DMS53 (cell line): ENCODE measurements at regions not wholly inside any gene's neighbourhood (a gene's known extent, or its start where the extent isn't known, plus 50 kb on each side); places are given as distances from the start of the nearest gene placed in this dataset.

ENCODE experiments used
- DNase-seq: peaks from one replicate; lab custom pipeline; 2025; lab: John Stamatoyannopoulos, UW

- no peak for DNase-seq
These were observed 448.5 kb downstream of the SOX6 start for GRCh38 chr11:15907806-15908205.

DNA sequence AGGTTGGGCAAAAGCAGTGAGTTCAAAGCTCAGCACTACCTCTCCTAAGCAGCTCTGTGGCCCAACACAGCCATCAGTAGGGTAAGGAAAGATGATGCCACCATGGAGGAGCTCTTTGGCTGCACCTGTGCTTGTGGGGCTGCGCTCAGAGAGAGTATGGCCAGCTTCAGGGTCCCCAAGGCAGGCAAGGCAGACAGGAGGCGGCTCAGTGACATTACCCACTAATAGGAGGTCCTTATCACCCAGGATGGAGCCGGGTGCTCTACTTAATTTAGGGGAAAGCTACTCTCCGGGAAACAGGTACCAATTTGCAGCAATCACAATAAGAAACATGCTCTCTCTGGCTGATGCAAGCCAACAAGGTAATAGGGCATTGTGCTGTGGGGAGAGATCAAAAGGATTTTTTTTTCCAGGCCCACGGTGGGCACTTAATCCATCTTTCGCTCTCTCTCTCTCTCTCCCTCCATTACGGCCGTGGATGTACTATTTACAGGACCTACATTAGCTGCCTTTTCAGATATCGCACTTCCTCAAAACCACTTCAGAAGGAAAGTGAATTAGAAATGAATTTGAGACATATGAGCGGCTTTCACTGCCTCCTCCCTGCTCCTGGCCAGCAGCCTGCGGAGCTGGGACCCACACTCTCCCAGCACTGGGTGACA, 446.3 kb downstream of the SOX6 start:
- no peak for DNase-seq

DNA sequence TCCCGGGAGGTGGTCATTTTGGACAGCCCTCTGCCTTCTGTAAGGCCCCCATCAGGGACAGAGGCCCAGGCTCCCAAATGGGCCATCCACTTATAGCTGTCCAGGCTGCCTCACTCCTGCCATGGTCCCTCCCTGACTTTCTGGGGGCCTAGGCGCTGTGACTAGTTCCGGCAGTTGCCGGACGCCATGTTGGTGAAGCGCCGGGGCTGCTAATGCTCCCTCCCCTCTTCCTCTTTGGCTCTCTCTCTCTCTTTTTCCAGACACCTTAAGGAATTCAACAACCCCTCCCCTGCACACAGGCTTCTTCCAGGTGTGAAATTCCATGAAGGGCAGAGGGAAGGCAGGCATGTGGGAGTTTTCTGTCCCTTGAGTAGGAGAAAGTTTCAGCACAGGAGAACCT, 445.6 kb downstream of the SOX6 start:
- DNase-seq = no peak

GRCh38 chr11:15911377-15912044, 444.8 kb downstream of the SOX6 start:
- DNase-seq = peak; percentile 19

- DNase-seq = no peak
These were observed 444.1 kb downstream of the SOX6 start for GRCh38 chr11:15912291-15912690.

- no peak for DNase-seq
These were observed 443.5 kb downstream of the SOX6 start for GRCh38 chr11:15912825-15913224.

DNA sequence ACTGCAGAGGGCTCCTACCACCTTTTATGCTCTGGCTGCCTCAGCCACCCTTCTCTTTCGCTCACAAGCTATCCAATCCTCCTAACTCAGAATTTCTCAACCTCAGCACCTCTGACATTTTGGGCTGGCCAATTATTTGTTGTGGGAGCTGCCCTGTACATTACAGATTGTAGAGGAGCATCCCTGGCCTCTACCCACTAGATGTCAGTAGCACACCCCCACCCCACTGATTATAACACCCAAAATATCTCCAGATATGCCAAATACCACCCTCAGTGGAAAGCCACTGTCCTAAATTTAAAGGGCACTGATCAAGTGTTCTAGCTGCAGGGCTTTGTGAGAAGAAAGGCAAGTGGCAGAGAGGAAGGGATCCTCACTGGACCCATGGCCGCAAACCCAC, 443.1 kb downstream of the SOX6 start:
- DNase-seq = peak; percentile 12
